Hepatocyte (in vitro differentiated cells): ENCODE measurements at regions not wholly inside any gene's neighbourhood (a gene's known extent, or its start where the extent isn't known, plus 50 kb on each side); places are given as distances from the start of the nearest gene placed in this dataset.

Experiments used
- DNase-seq: peaks from one replicate; pipeline ENCODE4 v3.0.0-alpha.2; 2016; ENCODE audit warnings: low spot score
- H2AFZ ChIP-seq: fragments of 200-600 bp; sonication (generic); 2 replicates; pipeline ENCODE4 v1.6.0; 2016; ENCODE audit warnings: antibody characterized with exemption, mild to moderate bottlenecking
- H3K27ac ChIP-seq: fragments of 200-600 bp; sonication (generic); 2 replicates; pipeline ENCODE4 v1.5.1; 2016; ENCODE audit warnings: mild to moderate bottlenecking
- H3K27me3 ChIP-seq: fragments of 200-600 bp; sonication (generic); 2 replicates; pipeline ENCODE4 v1.6.1; 2016
- H3K36me3 ChIP-seq: fragments of 200-600 bp; sonication (generic); replicated peaks from 2 replicates; pipeline ENCODE4 v1.5.1; 2016; ENCODE audit warnings: low read depth; ENCODE audit not compliant: insufficient read depth
- H3K4me1 ChIP-seq: fragments of 200-600 bp; sonication (generic); 2 replicates; pipeline ENCODE4 v1.5.1; 2016; ENCODE audit warnings: mild to moderate bottlenecking, moderate library complexity; ENCODE audit not compliant: insufficient read depth
- H3K4me2 ChIP-seq: fragments of 200-600 bp; sonication (generic); 2 replicates; pipeline ENCODE4 v1.6.0; 2016
- H3K4me3 ChIP-seq: fragments of 200-600 bp; sonication (generic); 2 replicates; pipeline ENCODE4 v1.5.1; 2016; ENCODE audit warnings: mild to moderate bottlenecking
- H3K79me2 ChIP-seq: fragments of 200-600 bp; sonication (generic); 2 replicates; pipeline ENCODE4 v1.6.0; 2017; ENCODE audit warnings: mild to moderate bottlenecking
- H3K9me2 ChIP-seq: fragments of 200-600 bp; sonication (generic); replicated peaks from 2 replicates; pipeline ENCODE4 v1.6.0; 2017; ENCODE audit warnings: mild to moderate bottlenecking; ENCODE audit not compliant: insufficient read depth
- H3K9me3 ChIP-seq: fragments of 200-600 bp; sonication (generic); 2 replicates; pipeline ENCODE4 v1.5.1; 2016; ENCODE audit warnings: low read depth, mild to moderate bottlenecking
- H4K20me1 ChIP-seq: fragments of 200-600 bp; sonication (generic); 2 replicates; pipeline ENCODE4 v1.6.0; 2016; ENCODE audit warnings: mild to moderate bottlenecking; ENCODE audit not compliant: insufficient read depth, poor library complexity, severe bottlenecking
- CTCF ChIP-seq: fragments of 200-600 bp; sonication (generic); IDR thresholded peaks from 2 replicates; pipeline ENCODE4 v1.5.1; 2016; ENCODE audit warnings: antibody characterized with exemption, mild to moderate bottlenecking; ENCODE audit not compliant: poor library complexity
- EZH2 ChIP-seq: fragments of 200-600 bp; sonication (generic); IDR thresholded peaks from 2 replicates; pipeline ENCODE4 v1.6.1; 2016; ENCODE audit warnings: antibody characterized with exemption, mild to moderate bottlenecking, borderline replicate concordance
- EZH2phosphoT487 ChIP-seq: fragments of 200-600 bp; sonication (generic); IDR thresholded peaks from one replicate; pipeline ENCODE4 v1.6.1; 2018; ENCODE audit warnings: antibody characterized with exemption, mild to moderate bottlenecking, low read depth, moderate library complexity; ENCODE audit not compliant: unreplicated experiment, severe bottlenecking
- WGBS: methylation state at CpG from one replicate; pipeline ENCODE4 v1.1.6; 2016; ENCODE audit warnings: low lambda C conversion rate; ENCODE audit errors: missing lambda C conversion rate; 5-methylcytosine and 5-hydroxymethylcytosine counted together

- no peak overlapping the region for H3K4me2 ChIP-seq
These were observed 410.9 kb upstream of the CT83 start for GRCh38 chrX:116873671-116874070.

DNA sequence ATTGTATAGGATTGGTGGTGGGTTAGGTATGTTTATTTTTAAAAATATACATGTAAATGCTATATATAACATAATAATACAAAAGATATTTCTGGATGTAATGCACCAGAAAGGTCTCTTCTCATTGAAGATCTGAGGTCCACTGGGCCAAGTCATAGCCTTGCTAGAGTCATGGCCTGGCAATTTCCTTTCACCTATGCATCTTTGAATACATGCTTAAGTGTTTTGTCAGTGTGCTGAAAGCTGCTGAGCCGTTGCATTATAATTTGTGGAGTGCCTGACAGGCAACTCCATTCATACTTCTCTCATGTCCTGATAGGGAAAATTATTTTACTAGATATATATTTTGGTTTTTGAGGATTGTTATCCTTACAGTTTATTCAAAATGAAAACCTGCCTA is 410.2 kb upstream of the CT83 start:
- Histone ChIP-seq H3K9me2 (no peaks in the 10 kb centered on the region), H4K20me1 (no peaks in the 10 kb centered on the region), H3K79me2 (no peaks in the 10 kb centered on the region), H3K27me3 (no peaks in the 10 kb centered on the region), H3K4me1 (no peaks in the 10 kb centered on the region), H3K27ac (no peak overlapping the region), H3K9me3 (no peaks in the 10 kb centered on the region), H3K4me2 (no peak overlapping the region), H3K36me3 (no peaks in the 10 kb centered on the region), H3K4me3 (no peak overlapping the region), H2AFZ (no peak overlapping the region)
- no peak for TF ChIP-seq EZH2
- TF ChIP-seq EZH2phosphoT487, result no peak
- no peak for TF ChIP-seq CTCF
- WGBS, result 79% methylated on average over 1 of the region's 1 CpG
- no peak for DNase-seq

More at GRCh38 chrX:116873671-116874070, 410.9 kb upstream of the CT83 start:
- no peaks in the 10 kb centered on the region for H3K9me3 ChIP-seq
- H3K79me2 ChIP-seq, result no peaks in the 10 kb centered on the region
- no peak overlapping the region for H3K27ac ChIP-seq
- no peaks in the 10 kb centered on the region for H3K36me3 ChIP-seq
- H2AFZ ChIP-seq, result no peak overlapping the region
- no peak for DNase-seq
- no peaks in the 10 kb centered on the region for H3K9me2 ChIP-seq
- no peaks in the 10 kb centered on the region for H3K27me3 ChIP-seq
- 64% methylated on average over 3 of the region's 3 CpGs for WGBS
- H3K4me3 ChIP-seq, result no peak overlapping the region
- no peaks in the 10 kb centered on the region for H4K20me1 ChIP-seq
- TF ChIP-seq CTCF (no peak), EZH2 (no peak), EZH2phosphoT487 (no peak)
- no peaks in the 10 kb centered on the region for H3K4me1 ChIP-seq

DNA sequence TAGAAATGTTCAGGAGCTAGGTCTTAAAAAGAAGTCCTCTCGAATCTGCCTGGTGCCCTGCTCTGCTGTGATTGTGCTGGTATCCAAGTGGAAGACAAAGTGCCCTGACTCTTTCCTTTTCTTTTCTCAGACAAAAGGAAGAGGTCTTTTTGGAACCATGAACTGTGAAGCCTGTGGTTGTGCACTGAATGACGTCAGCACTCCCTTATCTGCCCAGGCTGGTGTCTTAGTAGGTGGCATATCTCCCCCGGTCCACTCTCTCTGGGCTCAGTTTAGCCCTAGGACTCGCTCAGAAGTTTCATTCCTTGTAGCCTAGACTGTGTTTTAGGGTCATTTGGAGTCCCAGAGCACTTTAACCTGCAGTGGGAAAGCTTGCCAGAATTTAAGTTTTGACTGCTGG is 400.3 kb upstream of the CT83 start:
- Histone ChIP-seq H3K4me3 (no peak overlapping the region), H3K4me1 (no peaks in the 10 kb centered on the region), H3K4me2 (no peak overlapping the region), H3K9me3 (no peaks in the 10 kb centered on the region), H3K36me3 (no peaks in the 10 kb centered on the region), H2AFZ (no peak overlapping the region), H3K9me2 (no peaks in the 10 kb centered on the region), H3K79me2 (no peaks in the 10 kb centered on the region), H3K27ac (no peak overlapping the region), H3K27me3 (no peaks in the 10 kb centered on the region), H4K20me1 (no peaks in the 10 kb centered on the region)
- no peak for DNase-seq
- WGBS, result 64% methylated on average over 4 of the region's 4 CpGs
- no peak for TF ChIP-seq CTCF
- no peak for TF ChIP-seq EZH2
- TF ChIP-seq EZH2phosphoT487, result no peak

DNA sequence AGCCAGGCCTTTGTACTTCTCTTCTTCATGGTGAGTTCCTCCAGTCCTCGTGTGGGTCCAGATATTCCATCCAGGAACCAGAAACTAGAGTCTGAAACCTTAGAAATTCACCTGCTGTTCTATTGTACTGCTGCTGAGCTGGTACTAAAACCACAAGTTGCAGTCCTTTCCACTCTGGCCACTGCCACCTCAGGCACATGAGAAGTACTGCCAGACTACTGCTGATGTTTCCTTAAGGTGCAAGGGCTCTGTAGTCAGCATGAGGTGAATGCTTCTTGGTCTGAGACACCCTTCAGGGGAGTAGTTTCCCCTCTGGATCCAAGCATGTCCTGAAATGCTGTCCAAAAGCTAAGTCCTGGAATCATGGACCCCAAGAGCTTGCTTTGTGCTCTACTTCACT is 399.6 kb upstream of the CT83 start:
- DNase-seq, result no peak
- H3K9me3 ChIP-seq, result no peaks in the 10 kb centered on the region
- H3K36me3 ChIP-seq, result no peaks in the 10 kb centered on the region
- H3K79me2 ChIP-seq, result no peaks in the 10 kb centered on the region
- H3K4me3 ChIP-seq, result no peak overlapping the region
- no peaks in the 10 kb centered on the region for H4K20me1 ChIP-seq
- H2AFZ ChIP-seq, result no peak overlapping the region
- H3K27ac ChIP-seq, result no peak overlapping the region
- no peak overlapping the region for H3K4me2 ChIP-seq
- TF ChIP-seq CTCF (no peak), EZH2 (no peak), EZH2phosphoT487 (no peak)
- H3K9me2 ChIP-seq, result no peaks in the 10 kb centered on the region
- H3K4me1 ChIP-seq, result no peaks in the 10 kb centered on the region
- 36% methylated on average over 1 of the region's 1 CpG for WGBS
- H3K27me3 ChIP-seq, result no peaks in the 10 kb centered on the region
